A673 (cell line): ENCODE measurements at regions not wholly inside any gene's neighbourhood (a gene's known extent, or its start where the extent isn't known, plus 50 kb on each side); places are given as distances from the start of the nearest gene placed in this dataset.
A peak's percentile ranks its signal among the peaks of the same experiment; 100 is the strongest.

Experiments
- BruUV-seq: library from RNA; stranded (reverse); fragments of 400-500 nt; replicated peaks from 2 replicates; lab custom pipeline; 2021; lab: Mats Ljungman, UMichigan
- CTCF ChIA-PET: fragments of 300-600 bp; sonication (Branson Sonifier 250); formaldehyde crosslinking; loops from one replicate; lab custom pipeline; 2022; ENCODE audit warnings: antibody characterized with exemption; lab: Charles Lee
- POLR2A ChIA-PET: fragments of 300-600 bp; sonication (Branson Sonifier 250); formaldehyde crosslinking; loops from one replicate; lab custom pipeline; 2022; ENCODE audit warnings: antibody characterized with exemption; ENCODE audit not compliant: low non-redundant PET; lab: Charles Lee
- DNase-seq: peaks from one replicate; pipeline ENCODE4 v3.0.0-alpha.2; 2015; ENCODE audit warnings: low spot score
- H3K27ac ChIP-seq: fragments of 200-600 bp; sonication (generic); 2 replicates; pipeline ENCODE4 v1.5.1; 2016; ENCODE audit warnings: mixed run types, low read depth, mild to moderate bottlenecking, mixed read lengths, antibody characterized with exemption, low read length; ENCODE audit not compliant: poor library complexity, severe bottlenecking
- H3K27me3 ChIP-seq: fragments of 200-600 bp; sonication (generic); replicated peaks from 2 replicates; pipeline ENCODE4 v1.6.1; 2017; ENCODE audit warnings: mixed run types, low read depth, mild to moderate bottlenecking, mixed read lengths, antibody characterized with exemption, low read length; ENCODE audit not compliant: insufficient read depth, poor library complexity
- H3K36me3 ChIP-seq: fragments of 200-600 bp; sonication (generic); 2 replicates; pipeline ENCODE4 v1.6.1; 2016; ENCODE audit warnings: mixed run types, mild to moderate bottlenecking, mixed read lengths, antibody characterized with exemption, low read length; ENCODE audit not compliant: insufficient read depth, poor library complexity, severe bottlenecking
- H3K4me1 ChIP-seq: fragments of 200-600 bp; sonication (generic); 2 replicates; pipeline ENCODE4 v1.6.1; 2017; ENCODE audit warnings: mixed run types, mild to moderate bottlenecking, mixed read lengths, antibody characterized with exemption, low read length; ENCODE audit not compliant: insufficient read depth, poor library complexity, severe bottlenecking
- H3K4me3 ChIP-seq: fragments of 200-600 bp; sonication (generic); 2 replicates; pipeline ENCODE4 v1.5.1; 2016; ENCODE audit warnings: low read depth, mixed run types, mild to moderate bottlenecking, mixed read lengths, low read length; ENCODE audit not compliant: poor library complexity, severe bottlenecking
- H3K9me3 ChIP-seq: fragments of 200-600 bp; sonication (generic); 2 replicates; pipeline ENCODE4 v1.6.1; 2016; ENCODE audit warnings: mixed run types, low read depth, mild to moderate bottlenecking, mixed read lengths, antibody characterized with exemption, low read length; ENCODE audit not compliant: poor library complexity, severe bottlenecking
- CTCF ChIP-seq: fragments of 300-800, 200-600 bp; sonication (generic); conservative IDR thresholded peaks from 2 replicates; pipeline ENCODE4 v1.5.1; 2017; ENCODE audit warnings: low read depth, mild to moderate bottlenecking, antibody characterized with exemption, low read length, moderate library complexity, mixed read lengths
- EZH2 ChIP-seq: fragments of 200-600 bp; sonication (generic); IDR thresholded peaks from 2 replicates; pipeline ENCODE4 v1.6.1; 2017; ENCODE audit warnings: borderline replicate concordance, low read depth, mild to moderate bottlenecking, mixed read lengths, antibody characterized with exemption, low read length; ENCODE audit not compliant: poor library complexity, severe bottlenecking
- intact Hi-C: fragments of 100-400 bp; cut with micrococcal nuclease; formaldehyde crosslinking; loops from one replicate; pipeline ENCODE4 v1.10.0; 2022; ENCODE audit not compliant: unreplicated experiment

GRCh38 chr15:66646308-66646707 lies 55.7 kb upstream of the SMAD6 start:
- H3K4me3 ChIP-seq: no peak overlapping the region
- TF ChIP-seq EZH2 (no peak), CTCF (no peak)
- ChIA-PET POLR2A (no interaction called here), CTCF (no interaction called here)
- no peak for DNase-seq
- no peaks in the 10 kb centered on the region for H3K9me3 ChIP-seq
- no TSS peak for BruUV-seq
- H3K4me1 ChIP-seq: peaks cover 7% of the 10 kb centered on the region
- intact Hi-C loops: no loop called here
- H3K27me3 ChIP-seq: no peaks in the 10 kb centered on the region
- H3K27ac ChIP-seq: no peak overlapping the region
- no peaks in the 10 kb centered on the region for H3K36me3 ChIP-seq

- no peaks in the 10 kb centered on the region for H3K27me3 ChIP-seq
- ChIA-PET CTCF (no interaction called here), POLR2A (no interaction called here)
- H3K4me3 ChIP-seq: no peak overlapping the region
- no peak for DNase-seq
- no peaks in the 10 kb centered on the region for H3K9me3 ChIP-seq
- H3K4me1 ChIP-seq: peaks cover 7% of the 10 kb centered on the region
- TF ChIP-seq EZH2 (no peak), CTCF (no peak)
- BruUV-seq: no TSS peak
- H3K36me3 ChIP-seq: no peaks in the 10 kb centered on the region
- H3K27ac ChIP-seq: no peak overlapping the region
- intact Hi-C loops: no loop called here
These were observed 55.2 kb upstream of the SMAD6 start for GRCh38 chr15:66646799-66647198.

GRCh38 chr15:66647358-66647757 lies 54.7 kb upstream of the SMAD6 start:
- no peak overlapping the region for H3K27ac ChIP-seq
- no peaks in the 10 kb centered on the region for H3K27me3 ChIP-seq
- H3K36me3 ChIP-seq: no peaks in the 10 kb centered on the region
- peaks cover 7% of the 10 kb centered on the region for H3K4me1 ChIP-seq
- ChIA-PET POLR2A (no interaction called here), CTCF (no interaction called here)
- no peaks in the 10 kb centered on the region for H3K9me3 ChIP-seq
- BruUV-seq: no TSS peak
- peak; percentile 59 for DNase-seq
- TF ChIP-seq CTCF (no peak), EZH2 (no peak)
- H3K4me3 ChIP-seq: no peak overlapping the region
- intact Hi-C loops: no loop called here
